Left ventricle myocardium inferior (tissue), 1 donor: ENCODE measurements at regions not wholly inside any gene's neighbourhood (a gene's known extent, or its start where the extent isn't known, plus 50 kb on each side); places are given as distances from the start of the nearest gene placed in this dataset.

Experiments used
- DNase-seq: peaks from one replicate; pipeline ENCODE4 v3.0.0-alpha.2; 2020
- H3K27ac ChIP-seq: fragments of 200-600 bp; replicated peaks from 2 replicates; pipeline ENCODE4 v1.8.0; 2021
- H3K27me3 ChIP-seq: fragments of 200-600 bp; 2 replicates; pipeline ENCODE4 v1.8.0; 2021; ENCODE audit warnings: low read depth
- H3K36me3 ChIP-seq: fragments of 200-600 bp; 2 replicates; pipeline ENCODE4 v1.8.0; 2021
- H3K4me1 ChIP-seq: fragments of 200-600 bp; 2 replicates; pipeline ENCODE4 v1.8.0; 2021
- H3K4me3 ChIP-seq: fragments of 200-600 bp; 2 replicates; pipeline ENCODE4 v1.8.0; 2021; ENCODE audit warnings: mild to moderate bottlenecking, moderate library complexity
- H3K9me3 ChIP-seq: fragments of 200-600 bp; replicated peaks from 2 replicates; pipeline ENCODE4 v1.8.0; 2021
- CTCF ChIP-seq: fragments of 200-600 bp; IDR thresholded peaks from 2 replicates; pipeline ENCODE4 v1.8.0; 2021; ENCODE audit warnings: antibody characterized with exemption, mild to moderate bottlenecking, borderline replicate concordance
- intact Hi-C: fragments of 100-400 bp; cut with micrococcal nuclease; formaldehyde crosslinking; loops from one replicate; pipeline ENCODE4 v1.11.0; 2022
- donor health status: DM: no; HTN: yes; CAD: no; lungs with severe emphysema.

- Histone ChIP-seq H3K27ac (no peak overlapping the region), H3K9me3 (no peaks in the 10 kb centered on the region), H3K4me3 (no peak overlapping the region), H3K4me1 (no peaks in the 10 kb centered on the region), H3K36me3 (no peaks in the 10 kb centered on the region), H3K27me3 (peaks cover 77% of the 10 kb centered on the region)
- no peak for TF ChIP-seq CTCF
- intact Hi-C loops: no loop called here
- DNase-seq: no peak
Observed at GRCh38 chr10:130900441-130901160, 410.9 kb downstream of the TCERG1L start.

- H3K4me1 ChIP-seq: no peaks in the 10 kb centered on the region
- H3K36me3 ChIP-seq: no peaks in the 10 kb centered on the region
- no peak overlapping the region for H3K4me3 ChIP-seq
- DNase-seq: no peak
- intact Hi-C loops: no loop called here
- TF ChIP-seq CTCF: no peak
- no peak overlapping the region for H3K27ac ChIP-seq
- H3K9me3 ChIP-seq: no peaks in the 10 kb centered on the region
- peaks cover 77% of the 10 kb centered on the region for H3K27me3 ChIP-seq
Observed at GRCh38 chr10:130901311-130902165, 410.0 kb downstream of the TCERG1L start.

GRCh38 chr10:130902471-130902870, 409.1 kb downstream of the TCERG1L start:
- Histone ChIP-seq H3K27me3 (peaks cover 79% of the 10 kb centered on the region), H3K4me1 (no peaks in the 10 kb centered on the region), H3K27ac (no peak overlapping the region), H3K9me3 (no peaks in the 10 kb centered on the region), H3K36me3 (no peaks in the 10 kb centered on the region), H3K4me3 (no peak overlapping the region)
- intact Hi-C loops: no loop called here
- TF ChIP-seq CTCF: no peak
- DNase-seq: no peak

- intact Hi-C loops: no loop called here
- DNase-seq: no peak
- Histone ChIP-seq H3K4me3 (no peak overlapping the region), H3K4me1 (no peaks in the 10 kb centered on the region), H3K9me3 (no peaks in the 10 kb centered on the region), H3K27me3 (peaks cover 80% of the 10 kb centered on the region), H3K36me3 (no peaks in the 10 kb centered on the region), H3K27ac (no peak overlapping the region)
- TF ChIP-seq CTCF: no peak
Observed at GRCh38 chr10:130902929-130903328, 408.6 kb downstream of the TCERG1L start.

GRCh38 chr10:130904676-130905075, 406.8 kb downstream of the TCERG1L start:
- no peak overlapping the region for H3K4me3 ChIP-seq
- no peak for TF ChIP-seq CTCF
- intact Hi-C loops: no loop called here
- no peak for DNase-seq
- H3K36me3 ChIP-seq: no peaks in the 10 kb centered on the region
- H3K27ac ChIP-seq: no peak overlapping the region
- no peaks in the 10 kb centered on the region for H3K4me1 ChIP-seq
- H3K27me3 ChIP-seq: peaks cover 74% of the 10 kb centered on the region
- H3K9me3 ChIP-seq: no peaks in the 10 kb centered on the region
